ENCODE measurements at regions not wholly inside any gene's neighbourhood (a gene's known extent, or its start where the extent isn't known, plus 50 kb on each side); places are given as distances from the start of the nearest gene placed in this dataset.

DNA sequence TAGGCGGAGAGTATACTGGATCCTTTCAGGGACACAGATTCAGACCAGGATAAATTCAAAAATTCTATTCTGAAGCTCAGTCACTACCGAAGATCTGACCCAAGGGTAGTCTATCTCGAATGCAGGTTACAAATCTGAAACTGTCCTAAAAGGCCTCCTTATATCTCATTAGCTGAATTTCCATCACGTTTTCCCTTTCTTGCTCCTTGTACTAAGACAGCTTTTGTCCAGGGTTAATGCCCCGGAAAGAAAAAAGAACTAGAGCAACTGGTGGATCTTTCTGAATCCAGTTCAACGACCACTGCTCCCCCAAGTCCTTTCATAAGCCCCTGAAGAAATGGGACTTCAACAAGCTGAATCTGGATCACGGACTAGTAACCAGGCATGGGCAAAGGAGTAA is 97.5 kb upstream of the CCDC85A start:
- H3K4me3 ChIP-seq (ENCODE audit: low read length in 3 of 3) = no peak overlapping the region
- H3K9me3 ChIP-seq (ENCODE audit: control insufficient read depth in 3 of 3, low read length in 3 of 3) = no peaks in the 10 kb centered on the region
- H3K9ac ChIP-seq (ENCODE audit: low read depth in 1 of 3, low read length in 3 of 3) = no peak overlapping the region
- no peak overlapping the region for H3K27ac ChIP-seq (ENCODE audit: low read depth, low read length)
- H3K27me3 ChIP-seq (ENCODE audit: control insufficient read depth in 3 of 3, insufficient read depth in 3 of 3, low read length in 3 of 3) = no peaks in the 10 kb centered on the region
- no peaks in the 10 kb centered on the region for H3K4me1 ChIP-seq (ENCODE audit: control insufficient read depth in 3 of 3, insufficient read depth in 3 of 3, low read length in 3 of 3)
- H3K36me3 ChIP-seq (ENCODE audit: control insufficient read depth in 3 of 3, insufficient read depth in 3 of 3, low read length in 3 of 3) = no peaks in the 10 kb centered on the region

DNA sequence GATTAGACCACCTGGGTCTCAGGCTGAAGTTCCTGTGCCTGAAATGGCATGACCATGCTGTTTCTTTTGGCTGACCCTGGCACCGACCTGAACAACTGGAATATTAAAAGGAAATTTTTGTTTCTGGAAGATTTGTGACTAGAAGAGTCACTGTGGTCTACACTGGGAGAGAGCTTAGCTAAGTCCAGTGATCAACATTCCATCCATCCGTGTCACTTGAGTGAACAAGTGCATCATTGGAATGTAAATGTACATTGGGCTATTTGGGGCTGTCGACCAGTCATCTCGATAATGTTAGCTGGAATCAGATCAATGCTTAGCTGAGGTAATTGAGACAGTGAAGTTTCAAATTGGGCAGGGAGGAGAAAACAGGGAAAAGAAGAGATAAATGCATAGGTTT is 95.4 kb upstream of the CCDC85A start:
- H3K27ac ChIP-seq (ENCODE audit: low read depth, low read length) = no peak overlapping the region
- no peaks in the 10 kb centered on the region for H3K9me3 ChIP-seq (ENCODE audit: control insufficient read depth in 3 of 3, low read length in 3 of 3)
- H3K36me3 ChIP-seq (ENCODE audit: control insufficient read depth in 3 of 3, insufficient read depth in 3 of 3, low read length in 3 of 3) = no peaks in the 10 kb centered on the region
- H3K9ac ChIP-seq (ENCODE audit: low read depth in 1 of 3, low read length in 3 of 3) = no peak overlapping the region
- H3K4me1 ChIP-seq (ENCODE audit: control insufficient read depth in 3 of 3, insufficient read depth in 3 of 3, low read length in 3 of 3) = no peaks in the 10 kb centered on the region
- no peak overlapping the region for H3K4me3 ChIP-seq (ENCODE audit: low read length in 3 of 3)
- H3K27me3 ChIP-seq (ENCODE audit: control insufficient read depth in 3 of 3, insufficient read depth in 3 of 3, low read length in 3 of 3) = no peaks in the 10 kb centered on the region

DNA sequence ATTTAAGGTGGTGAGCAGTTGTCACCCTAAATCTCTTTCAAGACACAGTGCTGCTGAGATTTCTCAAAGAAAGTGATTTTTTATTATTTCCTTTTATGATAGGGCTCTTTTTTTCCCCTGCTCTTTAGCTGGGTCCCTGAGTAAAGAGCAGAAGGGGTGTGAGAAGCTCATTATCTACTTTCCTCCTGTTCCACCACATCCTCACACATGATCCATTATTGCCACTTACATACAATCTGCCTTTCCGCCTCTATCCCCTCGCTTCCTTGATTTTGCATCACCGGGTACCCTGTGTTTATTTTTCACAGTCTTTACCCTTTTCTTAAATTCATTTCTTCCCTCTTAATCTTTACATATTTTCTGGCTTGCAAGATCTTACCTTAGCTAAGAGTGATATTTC is 93.9 kb upstream of the CCDC85A start:
- H3K9me3 ChIP-seq (ENCODE audit: control insufficient read depth in 3 of 3, low read length in 3 of 3) = no peaks in the 10 kb centered on the region
- no peak overlapping the region for H3K4me3 ChIP-seq (ENCODE audit: low read length in 3 of 3)
- H3K9ac ChIP-seq (ENCODE audit: low read depth in 1 of 3, low read length in 3 of 3) = no peak overlapping the region
- H3K27me3 ChIP-seq (ENCODE audit: control insufficient read depth in 3 of 3, insufficient read depth in 3 of 3, low read length in 3 of 3) = no peaks in the 10 kb centered on the region
- no peaks in the 10 kb centered on the region for H3K4me1 ChIP-seq (ENCODE audit: control insufficient read depth in 3 of 3, insufficient read depth in 3 of 3, low read length in 3 of 3)
- no peak overlapping the region for H3K27ac ChIP-seq (ENCODE audit: low read depth, low read length)
- no peaks in the 10 kb centered on the region for H3K36me3 ChIP-seq (ENCODE audit: control insufficient read depth in 3 of 3, insufficient read depth in 3 of 3, low read length in 3 of 3)

DNA sequence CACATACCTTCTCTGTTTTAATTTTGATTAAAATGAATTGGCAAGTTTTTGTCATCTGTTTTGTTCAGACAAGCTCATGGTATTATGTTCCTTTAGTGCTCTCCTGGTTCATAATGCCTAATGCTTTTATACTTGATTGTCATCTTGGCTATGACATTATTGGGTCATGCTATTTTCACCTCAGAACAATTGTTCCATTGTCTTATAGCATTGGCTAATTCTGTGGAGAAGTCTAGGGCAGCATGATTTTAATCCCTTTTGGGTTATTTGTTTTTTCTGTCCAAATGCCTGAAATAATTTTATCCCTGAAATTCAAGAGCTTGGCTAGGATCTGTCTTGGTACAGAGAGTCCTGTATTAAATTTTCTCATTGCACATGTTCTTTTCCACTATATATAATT is 83.8 kb upstream of the CCDC85A start:
- Histone ChIP-seq H3K9me3 (ENCODE audit: control insufficient read depth in 3 of 3, low read length in 3 of 3) (no peaks in the 10 kb centered on the region), H3K27me3 (ENCODE audit: control insufficient read depth in 3 of 3, insufficient read depth in 3 of 3, low read length in 3 of 3) (no peaks in the 10 kb centered on the region), H3K4me1 (ENCODE audit: control insufficient read depth in 3 of 3, insufficient read depth in 3 of 3, low read length in 3 of 3) (no peaks in the 10 kb centered on the region), H3K9ac (ENCODE audit: low read depth in 1 of 3, low read length in 3 of 3) (no peak overlapping the region), H3K36me3 (ENCODE audit: control insufficient read depth in 3 of 3, insufficient read depth in 3 of 3, low read length in 3 of 3) (no peaks in the 10 kb centered on the region), H3K27ac (ENCODE audit: low read depth, low read length) (no peak overlapping the region), H3K4me3 (ENCODE audit: low read length in 3 of 3) (no peak overlapping the region)

DNA sequence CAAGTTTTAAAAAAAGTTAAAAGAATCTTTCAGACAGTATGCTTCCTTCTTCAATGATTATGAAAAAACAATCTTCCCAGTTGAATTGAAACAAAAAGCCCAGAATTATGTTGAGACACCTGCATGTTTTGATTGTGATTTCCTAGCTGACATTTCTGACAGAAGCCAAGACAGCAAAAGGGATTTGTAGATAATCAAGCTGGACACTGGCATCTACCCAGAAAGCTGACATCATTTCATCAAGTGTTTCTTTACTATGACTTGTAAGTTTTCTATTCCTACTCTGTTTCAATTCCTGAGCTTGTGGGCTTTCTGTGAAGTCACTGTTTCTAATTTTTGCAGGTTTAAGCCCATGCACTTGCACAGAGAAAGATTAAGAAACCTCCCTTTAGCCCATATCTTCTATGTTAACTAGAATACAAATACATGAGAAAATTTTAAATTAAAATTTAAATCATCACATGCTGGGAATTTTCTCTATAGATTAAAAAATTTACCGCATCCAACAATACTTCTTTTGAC is 82.9 kb upstream of the CCDC85A start:
- Histone ChIP-seq H3K9me3 (ENCODE audit: control insufficient read depth in 3 of 3, low read length in 3 of 3) (no peaks in the 10 kb centered on the region), H3K4me1 (ENCODE audit: control insufficient read depth in 3 of 3, insufficient read depth in 3 of 3, low read length in 3 of 3) (no peaks in the 10 kb centered on the region), H3K27me3 (ENCODE audit: control insufficient read depth in 3 of 3, insufficient read depth in 3 of 3, low read length in 3 of 3) (no peaks in the 10 kb centered on the region), H3K27ac (ENCODE audit: low read depth, low read length) (no peak overlapping the region), H3K36me3 (ENCODE audit: control insufficient read depth in 3 of 3, insufficient read depth in 3 of 3, low read length in 3 of 3) (no peaks in the 10 kb centered on the region), H3K9ac (ENCODE audit: low read depth in 1 of 3, low read length in 3 of 3) (no peak overlapping the region), H3K4me3 (ENCODE audit: low read length in 3 of 3) (no peak overlapping the region)

DNA sequence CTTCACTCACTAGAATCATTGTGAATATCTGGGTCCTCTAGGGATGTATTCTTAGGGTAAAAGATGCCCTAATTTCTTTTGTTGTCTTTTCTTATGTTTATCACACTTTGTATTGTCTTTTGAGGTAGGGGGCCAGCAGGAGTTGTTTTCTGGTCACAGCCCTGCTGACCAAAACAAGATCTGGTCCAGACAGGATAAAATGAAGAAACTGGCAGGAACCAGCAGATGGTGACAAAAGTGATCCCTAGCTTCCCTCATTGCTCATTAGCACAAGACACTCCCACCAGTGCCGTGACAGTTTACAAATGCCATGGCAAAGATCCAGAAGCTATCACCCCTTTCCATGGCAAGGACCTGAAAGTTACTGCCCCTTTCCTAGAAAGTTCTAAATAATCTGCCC is 81.7 kb upstream of the CCDC85A start:
- no peak overlapping the region for H3K4me3 ChIP-seq (ENCODE audit: low read length in 3 of 3)
- no peaks in the 10 kb centered on the region for H3K27me3 ChIP-seq (ENCODE audit: control insufficient read depth in 3 of 3, insufficient read depth in 3 of 3, low read length in 3 of 3)
- no peak overlapping the region for H3K9ac ChIP-seq (ENCODE audit: low read depth in 1 of 3, low read length in 3 of 3)
- H3K36me3 ChIP-seq (ENCODE audit: control insufficient read depth in 3 of 3, insufficient read depth in 3 of 3, low read length in 3 of 3) = no peaks in the 10 kb centered on the region
- H3K4me1 ChIP-seq (ENCODE audit: control insufficient read depth in 3 of 3, insufficient read depth in 3 of 3, low read length in 3 of 3) = no peaks in the 10 kb centered on the region
- H3K27ac ChIP-seq (ENCODE audit: low read depth, low read length) = no peak overlapping the region
- no peaks in the 10 kb centered on the region for H3K9me3 ChIP-seq (ENCODE audit: control insufficient read depth in 3 of 3, low read length in 3 of 3)

DNA sequence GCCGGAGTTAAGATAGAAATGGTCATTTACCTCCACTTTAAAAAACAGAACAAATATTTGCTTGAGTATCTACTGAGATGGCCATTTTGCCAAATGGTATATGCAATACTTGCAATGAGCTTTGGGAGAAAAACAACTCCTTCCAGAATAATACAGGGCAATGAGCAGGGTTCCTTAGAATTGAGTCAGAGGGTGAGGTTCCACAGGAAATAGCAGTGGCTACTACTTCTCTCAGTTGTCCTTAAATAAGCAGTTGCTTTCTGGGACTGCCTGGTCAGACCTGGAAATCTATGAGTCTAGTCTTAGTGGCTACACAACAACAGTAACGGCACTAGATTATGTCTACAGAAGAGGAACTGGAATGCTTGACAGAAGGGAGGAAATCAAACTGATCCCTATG is 80.9 kb upstream of the CCDC85A start:
- Histone ChIP-seq H3K9ac (ENCODE audit: low read depth in 1 of 3, low read length in 3 of 3) (no peak overlapping the region), H3K27me3 (ENCODE audit: control insufficient read depth in 3 of 3, insufficient read depth in 3 of 3, low read length in 3 of 3) (no peaks in the 10 kb centered on the region), H3K4me1 (ENCODE audit: control insufficient read depth in 3 of 3, insufficient read depth in 3 of 3, low read length in 3 of 3) (no peaks in the 10 kb centered on the region), H3K4me3 (ENCODE audit: low read length in 3 of 3) (no peak overlapping the region), H3K36me3 (ENCODE audit: control insufficient read depth in 3 of 3, insufficient read depth in 3 of 3, low read length in 3 of 3) (no peaks in the 10 kb centered on the region), H3K27ac (ENCODE audit: low read depth, low read length) (no peak overlapping the region), H3K9me3 (ENCODE audit: control insufficient read depth in 3 of 3, low read length in 3 of 3) (no peaks in the 10 kb centered on the region)

DNA sequence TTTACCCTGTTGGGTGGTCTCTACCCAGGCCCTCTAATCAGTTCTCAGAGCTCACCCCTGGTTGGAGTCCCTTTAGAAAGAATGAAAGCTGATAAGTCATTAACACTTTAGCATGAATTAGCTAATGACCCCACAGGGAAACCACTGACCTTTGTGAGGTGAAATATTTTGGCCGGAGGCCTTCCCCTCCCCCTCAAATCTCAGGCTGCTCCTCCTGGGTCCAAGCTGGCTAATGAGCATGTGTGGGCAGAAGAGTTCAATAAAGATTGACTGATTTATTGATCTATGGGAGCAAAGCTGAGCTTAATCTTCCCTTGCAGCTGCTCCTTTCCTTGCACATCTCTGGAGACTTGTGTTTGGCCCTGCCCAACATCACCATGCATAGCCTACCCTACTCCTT is 78.8 kb upstream of the CCDC85A start:
- no peak overlapping the region for H3K27ac ChIP-seq (ENCODE audit: low read depth, low read length)
- no peaks in the 10 kb centered on the region for H3K9me3 ChIP-seq (ENCODE audit: control insufficient read depth in 3 of 3, low read length in 3 of 3)
- H3K36me3 ChIP-seq (ENCODE audit: control insufficient read depth in 3 of 3, insufficient read depth in 3 of 3, low read length in 3 of 3) = no peaks in the 10 kb centered on the region
- no peak overlapping the region for H3K4me3 ChIP-seq (ENCODE audit: low read length in 3 of 3)
- no peak overlapping the region for H3K9ac ChIP-seq (ENCODE audit: low read depth in 1 of 3, low read length in 3 of 3)
- no peaks in the 10 kb centered on the region for H3K27me3 ChIP-seq (ENCODE audit: control insufficient read depth in 3 of 3, insufficient read depth in 3 of 3, low read length in 3 of 3)
- no peaks in the 10 kb centered on the region for H3K4me1 ChIP-seq (ENCODE audit: control insufficient read depth in 3 of 3, insufficient read depth in 3 of 3, low read length in 3 of 3)

DNA sequence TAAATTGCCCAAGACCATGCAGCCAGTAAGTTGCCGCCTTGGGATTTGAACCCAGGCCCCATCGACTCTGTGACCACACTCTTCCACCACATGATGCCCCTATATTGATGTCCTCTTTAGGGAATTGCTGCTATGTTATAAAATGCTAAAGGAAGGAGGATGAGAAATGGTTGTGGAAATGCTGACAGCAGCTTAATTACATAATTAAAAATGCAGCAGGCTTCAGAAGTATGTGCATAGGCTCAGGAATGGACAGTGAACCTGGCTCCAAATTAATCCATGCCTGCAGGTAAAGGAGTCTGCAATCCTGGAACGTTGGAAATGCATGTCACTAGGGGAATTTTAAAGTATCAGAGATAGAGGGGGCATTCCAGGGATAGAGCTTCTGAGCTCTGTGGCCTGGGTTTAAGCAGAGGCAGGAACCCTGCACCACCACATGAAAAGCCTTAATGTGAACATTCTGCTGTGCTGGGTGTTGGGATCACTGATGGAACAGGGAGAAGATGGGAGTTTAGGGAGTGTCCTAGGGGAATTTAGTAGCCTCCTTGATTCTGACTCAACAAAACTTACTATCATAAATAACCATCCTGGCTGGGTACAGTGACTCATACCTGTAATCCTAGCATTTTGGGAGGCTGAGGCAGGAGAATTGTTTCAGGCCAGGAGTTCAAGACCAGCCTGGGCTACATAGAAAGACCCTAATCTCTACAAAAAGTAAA is 76.1 kb upstream of the CCDC85A start:
- Histone ChIP-seq H3K9ac (ENCODE audit: low read depth in 1 of 3, low read length in 3 of 3) (no peak overlapping the region), H3K27me3 (ENCODE audit: control insufficient read depth in 3 of 3, insufficient read depth in 3 of 3, low read length in 3 of 3) (no peaks in the 10 kb centered on the region), H3K4me3 (ENCODE audit: low read length in 3 of 3) (no peak overlapping the region), H3K9me3 (ENCODE audit: control insufficient read depth in 3 of 3, low read length in 3 of 3) (no peaks in the 10 kb centered on the region), H3K36me3 (ENCODE audit: control insufficient read depth in 3 of 3, insufficient read depth in 3 of 3, low read length in 3 of 3) (no peaks in the 10 kb centered on the region), H3K27ac (ENCODE audit: low read depth, low read length) (no peak overlapping the region), H3K4me1 (ENCODE audit: control insufficient read depth in 3 of 3, insufficient read depth in 3 of 3, low read length in 3 of 3) (no peaks in the 10 kb centered on the region)

DNA sequence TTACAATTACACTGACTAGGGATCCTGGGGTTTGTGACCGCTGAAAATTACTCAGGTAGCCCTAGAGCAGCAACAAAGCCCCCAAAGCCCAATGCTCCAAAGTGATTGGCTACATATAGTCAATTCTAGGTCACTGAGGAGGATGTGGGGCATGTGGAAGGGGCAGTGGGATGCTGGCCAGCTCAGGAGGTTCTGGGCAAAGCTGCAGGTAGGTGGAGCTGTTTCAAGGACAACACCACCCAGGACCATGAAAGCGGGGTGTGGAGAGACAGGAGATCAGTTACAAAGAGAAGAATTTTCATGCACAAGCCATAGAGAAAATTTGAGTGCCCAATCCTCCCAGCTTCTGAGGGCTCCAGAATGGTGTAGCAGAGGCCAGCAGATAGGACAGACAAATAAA is 75.0 kb upstream of the CCDC85A start:
- H3K9me3 ChIP-seq (ENCODE audit: control insufficient read depth in 3 of 3, low read length in 3 of 3) = no peaks in the 10 kb centered on the region
- H3K27ac ChIP-seq (ENCODE audit: low read depth, low read length) = no peak overlapping the region
- H3K9ac ChIP-seq (ENCODE audit: low read depth in 1 of 3, low read length in 3 of 3) = no peak overlapping the region
- H3K4me1 ChIP-seq (ENCODE audit: control insufficient read depth in 3 of 3, insufficient read depth in 3 of 3, low read length in 3 of 3) = no peaks in the 10 kb centered on the region
- H3K4me3 ChIP-seq (ENCODE audit: low read length in 3 of 3) = no peak overlapping the region
- no peaks in the 10 kb centered on the region for H3K36me3 ChIP-seq (ENCODE audit: control insufficient read depth in 3 of 3, insufficient read depth in 3 of 3, low read length in 3 of 3)
- H3K27me3 ChIP-seq (ENCODE audit: control insufficient read depth in 3 of 3, insufficient read depth in 3 of 3, low read length in 3 of 3) = no peaks in the 10 kb centered on the region
